Pancreas (tissue), 10 donors: ENCODE measurements at regions not wholly inside any gene's neighbourhood (a gene's known extent, or its start where the extent isn't known, plus 50 kb on each side); places are given as distances from the start of the nearest gene placed in this dataset.

ENCODE experiments used
- ATAC-seq, 4 donors: fragments of 200-7000 bp; cut with Tn5 transposase; one replicate each; pipeline versions ENCODE4 v1.8.0 to v1.9.1; 2020; ENCODE audit warnings: mild to moderate bottlenecking in 4 of 4, moderate library complexity in 4 of 4
- DNase-seq, 6 donors: peaks; one replicate each; pipeline ENCODE4 v3.0.0-alpha.2; 2020
- FAIRE-seq: peaks from 2 replicates; lab custom pipeline; 2012; peaks lifted over from hg19 to GRCh38; lab: Jason Lieb, UNC
- H3K27ac ChIP-seq, 4 donors: fragments of 200-600 bp; sonication (generic); 1 replicate in 3 of 4; 2 replicates in 1 of 4; pipeline versions ENCODE4 v1.5.0 to v1.8.0; 2020
- H3K27me3 ChIP-seq, 4 donors: fragments of 200-600 bp; one replicate each; pipeline ENCODE4 v1.8.0; 2021
- H3K36me3 ChIP-seq, 3 donors: fragments of 200-600 bp; sonication (generic) in 1 of 3; one replicate each; pipeline versions ENCODE4 v1.5.0 to v1.8.0; 2020 to 2021
- H3K4me1 ChIP-seq, 3 donors: fragments of 200-600 bp; one replicate each; pipeline ENCODE4 v1.8.0; 2021
- H3K4me3 ChIP-seq, 4 donors: fragments of 200-600 bp; sonication (generic) in 2 of 4; one replicate each; pipeline versions ENCODE4 v1.5.0 to v1.8.0; 2020 to 2021
- H3K9me3 ChIP-seq, 4 donors: fragments of 200-600 bp; one replicate each; pipeline ENCODE4 v1.8.0; 2021
- WGBS, 2 donors: extraction: QIAGEN DNeasy Blood & Tissue Kit; methylation state at CpG; one replicate each; pipeline ENCODE4 v1.1.7; 2013; 5-methylcytosine and 5-hydroxymethylcytosine counted together
- intact Hi-C, 3 donors: fragments of 100-400 bp; cut with DNase I; formaldehyde crosslinking; loops; one replicate each; pipeline versions ENCODE4 v1.11.1 to v1.14.2; 2022
- TF ChIP-seq, protein P1 (sequence below), 4 donors: fragments of 200-600 bp; sonication (generic) in 3 of 4; IDR thresholded peaks; one replicate each; pipeline versions ENCODE4 v1.5.0 to v1.8.0; 2021; ENCODE audit warnings: antibody characterized with exemption in 4 of 4
- donor health status: healthy with polysubstance abuse.
- donor health status: DM: no; HTN: no; CAD: no; lungs with moderate emphysema.
- donor health status: DM: no; HTN: no; CAD: no.
- donor health status: control.
- donor health status: control.
- donor health status: Bipolar disorder and iron deficiency.
- donor health status: DM: yes; HTN: yes; CAD: no.
- donor health status: DM: no; HTN: no; CAD: no.
- donor health status: DM: no; HTN: no; CAD: no.
- donor health status: DM: yes; HTN: yes; CAD: no.

DNA sequence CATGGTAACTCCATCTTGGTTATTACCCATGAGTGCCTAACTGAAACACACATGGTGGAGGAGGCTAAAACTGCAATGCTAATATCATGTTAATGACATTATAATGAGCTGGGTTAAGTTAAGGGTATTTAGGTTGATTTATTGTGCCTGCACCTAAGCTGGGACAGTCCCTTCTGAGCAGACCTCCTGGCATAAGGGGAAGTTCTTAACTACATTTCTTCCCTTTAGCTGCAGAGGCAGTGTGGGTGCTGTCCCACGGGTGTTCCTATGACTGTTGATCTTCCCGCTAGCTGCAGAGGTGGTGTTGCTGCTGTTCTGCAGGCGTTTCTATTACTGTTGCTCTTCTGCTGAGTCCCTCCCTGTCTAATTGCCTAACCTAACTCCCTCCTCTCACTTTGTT lies 183.9 kb downstream of the LURAP1L start:
- DNase-seq = no peak

DNA sequence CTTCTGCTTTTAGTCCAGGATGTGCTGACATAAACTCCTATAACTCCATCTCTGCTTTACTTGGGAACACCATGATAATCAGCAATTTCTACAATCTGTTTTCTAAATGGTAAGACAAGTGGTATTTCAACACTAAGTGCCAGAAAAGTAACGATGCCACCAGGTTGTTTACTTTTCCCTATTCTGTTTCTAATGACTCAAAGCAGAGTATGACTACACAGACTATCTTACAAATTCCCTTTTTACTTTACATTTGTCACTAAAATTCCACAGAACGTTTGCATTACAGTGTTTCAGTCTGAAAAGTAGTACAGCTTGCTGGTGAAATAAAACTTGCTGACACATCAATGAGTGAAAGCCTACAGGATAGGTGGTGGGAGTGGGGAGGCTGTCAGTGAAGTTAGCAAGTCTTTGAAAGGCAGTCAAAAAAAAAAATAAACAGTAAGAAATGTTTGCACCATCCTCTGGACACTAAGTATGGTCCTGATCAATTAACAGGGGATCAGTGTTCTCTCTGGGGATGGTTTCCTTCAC lies 186.5 kb downstream of the LURAP1L start:
- 44 to 51% methylated on average over 2 of the region's 2 CpGs for WGBS, 2 donors
- no peak for ATAC-seq
- H3K27ac ChIP-seq = no peak overlapping the region
- no peaks in the 10 kb centered on the region for H3K27me3 ChIP-seq
- TF ChIP-seq, protein P1, sequence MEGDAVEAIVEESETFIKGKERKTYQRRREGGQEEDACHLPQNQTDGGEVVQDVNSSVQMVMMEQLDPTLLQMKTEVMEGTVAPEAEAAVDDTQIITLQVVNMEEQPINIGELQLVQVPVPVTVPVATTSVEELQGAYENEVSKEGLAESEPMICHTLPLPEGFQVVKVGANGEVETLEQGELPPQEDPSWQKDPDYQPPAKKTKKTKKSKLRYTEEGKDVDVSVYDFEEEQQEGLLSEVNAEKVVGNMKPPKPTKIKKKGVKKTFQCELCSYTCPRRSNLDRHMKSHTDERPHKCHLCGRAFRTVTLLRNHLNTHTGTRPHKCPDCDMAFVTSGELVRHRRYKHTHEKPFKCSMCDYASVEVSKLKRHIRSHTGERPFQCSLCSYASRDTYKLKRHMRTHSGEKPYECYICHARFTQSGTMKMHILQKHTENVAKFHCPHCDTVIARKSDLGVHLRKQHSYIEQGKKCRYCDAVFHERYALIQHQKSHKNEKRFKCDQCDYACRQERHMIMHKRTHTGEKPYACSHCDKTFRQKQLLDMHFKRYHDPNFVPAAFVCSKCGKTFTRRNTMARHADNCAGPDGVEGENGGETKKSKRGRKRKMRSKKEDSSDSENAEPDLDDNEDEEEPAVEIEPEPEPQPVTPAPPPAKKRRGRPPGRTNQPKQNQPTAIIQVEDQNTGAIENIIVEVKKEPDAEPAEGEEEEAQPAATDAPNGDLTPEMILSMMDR (IDR thresholded peaks at IDR 0.05) = no peak
- FAIRE-seq = no peak
- H3K9me3 ChIP-seq = no peaks in the 10 kb centered on the region
- H3K36me3 ChIP-seq = no peaks in the 10 kb centered on the region
- no peak overlapping the region for H3K4me3 ChIP-seq
- no peaks in the 10 kb centered on the region for H3K4me1 ChIP-seq
- intact Hi-C loops = no loop called here
- no peak for DNase-seq

More for the DNA sequence above, 183.9 kb downstream of the LURAP1L start:
- Histone ChIP-seq H3K9me3 (no peaks in the 10 kb centered on the region), H3K36me3 (no peaks in the 10 kb centered on the region), H3K27me3 (no peaks in the 10 kb centered on the region), H3K4me3 (no peak overlapping the region), H3K4me1 (no peaks in the 10 kb centered on the region), H3K27ac (no peak overlapping the region)
- ATAC-seq (no peak), FAIRE-seq (no peak)
- intact Hi-C loops = no loop called here
- WGBS, 2 donors = 62% methylated on average over 3 of the region's 3 CpGs
- TF ChIP-seq, protein P1 (IDR thresholded peaks at IDR 0.05) = no peak

DNA sequence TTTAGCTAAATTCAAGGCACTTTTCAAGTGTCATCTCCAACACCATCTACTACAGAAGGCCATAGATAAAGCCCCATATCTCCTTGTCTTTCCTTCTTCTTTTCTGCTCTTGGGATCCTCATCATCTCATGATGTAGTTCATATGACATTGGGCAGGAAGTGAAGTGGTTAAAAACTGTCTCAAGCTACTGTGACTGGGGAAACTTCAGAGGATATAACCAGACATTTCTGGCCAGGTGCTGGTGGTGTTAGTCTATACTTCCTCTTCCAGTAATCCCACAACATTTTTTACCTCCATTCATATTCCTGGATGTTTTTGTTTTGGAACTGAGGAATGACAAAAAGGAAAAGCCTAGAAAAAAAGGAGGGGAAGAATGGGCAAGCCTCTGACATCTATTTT lies 188.7 kb downstream of the LURAP1L start:
- ATAC-seq (no peak), FAIRE-seq (no peak)
- H3K4me3 ChIP-seq = no peak overlapping the region

DNA sequence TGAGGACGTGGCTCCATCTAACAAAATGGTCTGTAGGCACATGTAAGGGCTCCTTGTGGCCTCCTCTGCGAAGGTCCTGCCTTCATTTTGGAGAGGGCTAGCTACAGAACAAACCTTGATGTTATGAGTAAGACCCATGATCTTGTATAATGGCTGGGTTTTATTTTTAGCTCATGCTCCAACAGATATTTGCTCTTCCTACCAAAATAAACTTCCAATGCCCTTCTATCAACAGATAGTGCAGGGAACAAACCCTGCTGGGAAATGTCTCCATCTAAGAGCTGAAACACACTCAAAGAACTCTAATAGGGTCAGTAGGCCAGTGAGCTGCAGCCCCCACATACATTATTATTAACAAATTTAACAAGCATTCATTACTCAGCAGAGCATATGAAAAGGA lies 189.5 kb downstream of the LURAP1L start:
- DNase-seq (no peak), FAIRE-seq (no peak), ATAC-seq (no peak)
- no peaks in the 10 kb centered on the region for H3K36me3 ChIP-seq
- no peaks in the 10 kb centered on the region for H3K27me3 ChIP-seq
- H3K27ac ChIP-seq = no peak overlapping the region
- 71 to 83% methylated on average over 2 of the region's 2 CpGs for WGBS, 2 donors
- H3K4me3 ChIP-seq = no peak overlapping the region
- TF ChIP-seq, protein P1 (IDR thresholded peaks at IDR 0.05) = no peak
- no peaks in the 10 kb centered on the region for H3K9me3 ChIP-seq
- H3K4me1 ChIP-seq = no peaks in the 10 kb centered on the region
- intact Hi-C loops = no loop called here

More for the DNA sequence above, 188.7 kb downstream of the LURAP1L start:
- H3K9me3 ChIP-seq = no peaks in the 10 kb centered on the region
- no peaks in the 10 kb centered on the region for H3K36me3 ChIP-seq
- no peak overlapping the region for H3K27ac ChIP-seq
- intact Hi-C loops = no loop called here
- H3K4me1 ChIP-seq = no peaks in the 10 kb centered on the region
- no peak for DNase-seq
- TF ChIP-seq, protein P1 (IDR thresholded peaks at IDR 0.05) = no peak
- no peaks in the 10 kb centered on the region for H3K27me3 ChIP-seq

DNA sequence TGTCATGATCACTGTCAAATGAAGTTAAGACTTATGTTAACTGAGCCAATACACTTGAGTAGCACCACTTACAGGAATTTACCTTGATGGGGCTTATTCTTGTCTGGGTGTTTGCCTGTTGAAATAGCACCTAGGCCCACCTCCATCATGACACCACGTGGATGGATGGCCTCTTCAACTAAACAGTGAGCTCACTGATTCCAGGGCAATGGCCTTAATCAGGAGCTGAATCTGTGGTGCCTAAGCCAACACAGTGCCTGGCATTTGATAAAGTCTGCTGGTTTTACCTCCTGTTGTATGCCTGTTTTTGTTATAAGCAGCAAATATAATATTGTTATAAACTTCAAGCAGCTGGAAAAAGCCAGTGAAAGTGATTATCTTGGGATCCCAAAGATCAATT lies 190.5 kb downstream of the LURAP1L start:
- ATAC-seq = no peak
- 34 to 37% methylated on average over 1 of the region's 1 CpG for WGBS, 2 donors
- Histone ChIP-seq H3K27ac (no peak overlapping the region), H3K9me3 (no peaks in the 10 kb centered on the region), H3K4me3 (no peak overlapping the region), H3K4me1 (no peaks in the 10 kb centered on the region), H3K36me3 (no peaks in the 10 kb centered on the region), H3K27me3 (no peaks in the 10 kb centered on the region)
- DNase-seq = no peak
- TF ChIP-seq, protein P1 (IDR thresholded peaks at IDR 0.05) = no peak
- intact Hi-C loops = no loop called here
- no peak for FAIRE-seq
